ENCODE measurements at regions not wholly inside any gene's neighbourhood (a gene's known extent, or its start where the extent isn't known, plus 50 kb on each side); places are given as distances from the start of the nearest gene placed in this dataset.
A peak's percentile ranks its signal among the peaks of the same experiment; 100 is the strongest.

DNA sequence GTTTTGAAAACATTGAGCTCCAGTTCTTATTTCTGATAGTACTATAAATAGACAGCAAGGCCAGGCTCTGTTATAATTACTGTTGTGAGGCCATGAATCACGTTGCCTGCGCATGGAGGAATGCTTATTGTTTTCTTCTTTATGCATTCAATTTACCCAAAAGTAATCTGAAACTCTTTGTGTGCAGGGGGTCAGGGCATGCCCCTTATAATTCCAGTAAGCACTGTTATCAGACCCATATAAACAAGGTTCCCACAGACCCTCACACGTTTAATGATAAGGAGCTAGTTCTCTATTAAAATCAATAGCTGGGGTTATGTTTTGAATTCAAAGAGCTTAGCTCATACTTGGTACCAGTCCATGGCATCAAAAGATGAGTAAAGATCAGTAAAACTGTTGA, 174.8 kb upstream of the ARG1 start:
- FAIRE-seq = no peak
- CTCF ChIA-PET = interaction anchor here (0.9 to 1.5 kb wide), 2 partner anchors 9 to 15 kb away, joined by 3 to 4 read pairs; no protein-coding TSS in a partner anchor
- DNase-seq (ENCODE audit: low read depth in 1 of 2, low spot score in 1 of 2) = no peak
- Histone ChIP-seq H3K9me3 (0 out of 3 replicates have a peak, but pooled peaks cover 5% of the 10 kb centered on the region), H3K4me3 (no peak overlapping the region), H3K4me2 (no peak overlapping the region), H3K27ac (no peak overlapping the region), H3K4me1 (0 out of 3 replicates have a peak, but pooled peaks cover 4% of the 10 kb centered on the region)
- WGBS (ENCODE audit: missing lambda C conversion rate) = 56% methylated on average over 3 of the region's 3 CpGs
- TF ChIP-seq FOSB (CRISPR knock-in tag; IDR thresholded peaks at IDR 0.05) (no peak), FOXS1 (CRISPR knock-in tag; IDR thresholded peaks at IDR 0.05) (no peak), HOXB13 (CRISPR knock-in tag; IDR thresholded peaks at IDR 0.05; ENCODE audit: low read depth) (no peak)
- no peak for ATAC-seq
- POLR2A ChIA-PET = no interaction called here

- CTCF ChIA-PET = interaction anchor here (1.0 to 2.1 kb wide), 2 partner anchors 9 to 15 kb away, joined by 3 to 6 read pairs; no protein-coding TSS in a partner anchor
- TF ChIP-seq HOXB5 (CRISPR knock-in tag; IDR thresholded peaks at IDR 0.05) = no peak
- TF ChIP-seq HOXA7 (CRISPR knock-in tag; IDR thresholded peaks at IDR 0.05) = no peak
- no peak for TF ChIP-seq CHD4 (IDR thresholded peaks at IDR 0.05; ENCODE audit: borderline replicate concordance)
- TF ChIP-seq PHF8 (IDR thresholded peaks at IDR 0.05; ENCODE audit: borderline replicate concordance, low read depth) = no peak
- TF ChIP-seq RCOR1 (IDR thresholded peaks at IDR 0.05; ENCODE audit: low read depth, low read length) = no peak
- TF ChIP-seq NR3C1 (IDR thresholded peaks at IDR 0.05) = no peak
- TF ChIP-seq, protein P1, sequence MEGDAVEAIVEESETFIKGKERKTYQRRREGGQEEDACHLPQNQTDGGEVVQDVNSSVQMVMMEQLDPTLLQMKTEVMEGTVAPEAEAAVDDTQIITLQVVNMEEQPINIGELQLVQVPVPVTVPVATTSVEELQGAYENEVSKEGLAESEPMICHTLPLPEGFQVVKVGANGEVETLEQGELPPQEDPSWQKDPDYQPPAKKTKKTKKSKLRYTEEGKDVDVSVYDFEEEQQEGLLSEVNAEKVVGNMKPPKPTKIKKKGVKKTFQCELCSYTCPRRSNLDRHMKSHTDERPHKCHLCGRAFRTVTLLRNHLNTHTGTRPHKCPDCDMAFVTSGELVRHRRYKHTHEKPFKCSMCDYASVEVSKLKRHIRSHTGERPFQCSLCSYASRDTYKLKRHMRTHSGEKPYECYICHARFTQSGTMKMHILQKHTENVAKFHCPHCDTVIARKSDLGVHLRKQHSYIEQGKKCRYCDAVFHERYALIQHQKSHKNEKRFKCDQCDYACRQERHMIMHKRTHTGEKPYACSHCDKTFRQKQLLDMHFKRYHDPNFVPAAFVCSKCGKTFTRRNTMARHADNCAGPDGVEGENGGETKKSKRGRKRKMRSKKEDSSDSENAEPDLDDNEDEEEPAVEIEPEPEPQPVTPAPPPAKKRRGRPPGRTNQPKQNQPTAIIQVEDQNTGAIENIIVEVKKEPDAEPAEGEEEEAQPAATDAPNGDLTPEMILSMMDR (IDR thresholded peaks at IDR 0.05) = no peak
- no peak for TF ChIP-seq EHF (CRISPR knock-in tag; IDR thresholded peaks at IDR 0.05)
- no peak for TF ChIP-seq HOXB13 (CRISPR knock-in tag; IDR thresholded peaks at IDR 0.05; ENCODE audit: low read depth)
- no peak for TF ChIP-seq ZNF302 (CRISPR knock-in tag; IDR thresholded peaks at IDR 0.05)
- TF ChIP-seq MAFK (IDR thresholded peaks at IDR 0.05; ENCODE audit: partially characterized antibody) = no peak
- no peak for TF ChIP-seq TP53 (CRISPR knock-in tag; IDR thresholded peaks at IDR 0.05)
- TF ChIP-seq HDAC2 (IDR thresholded peaks at IDR 0.05) = no peak
- TF ChIP-seq HES2 (IDR thresholded peaks at IDR 0.05) = no peak
- TF ChIP-seq KDM5A (IDR thresholded peaks at IDR 0.05) = no peak
- TF ChIP-seq JUNB (IDR thresholded peaks at IDR 0.05) = no peak
- Histone ChIP-seq H3K4me1 (0 out of 3 replicates have a peak, but pooled peaks cover 4% of the 10 kb centered on the region), H3K27ac (peak overlapping the region; percentile 23 to 83; a peak in 4 of 6 replicates), H3K4me3 (no peak overlapping the region), H3K4me2 (no peak overlapping the region), H3K9me3 (0 out of 3 replicates have a peak, but pooled peaks cover 5% of the 10 kb centered on the region)
- POLR2A ChIA-PET = no interaction called here
- FAIRE-seq (no peak), ATAC-seq (no peak), DNase-seq (ENCODE audit: low read depth in 1 of 2, low spot score in 1 of 2) (no peak)
- 31% methylated on average over 3 of the region's 4 CpGs for WGBS (ENCODE audit: missing lambda C conversion rate)
These were observed 173.6 kb upstream of the ARG1 start for GRCh38 chr6:131399433-131399832.

- ATAC-seq (peak; percentile 84 to 85), DNase-seq (ENCODE audit: low read depth in 1 of 2, low spot score in 1 of 2) (peak; percentile 13 to 63), FAIRE-seq (no peak)
- 0 out of 3 replicates have a peak, but pooled peaks cover 4% of the 10 kb centered on the region for H3K4me1 ChIP-seq
- H3K9me3 ChIP-seq = 0 out of 3 replicates have a peak, but pooled peaks cover 5% of the 10 kb centered on the region
- 52% methylated on average over 1 of the region's 1 CpG for WGBS (ENCODE audit: missing lambda C conversion rate)
- H3K4me2 ChIP-seq = 0 out of 3 replicates have a peak overlapping the region, but pooled peaks have one; percentile 25
- no peak overlapping the region for H3K4me3 ChIP-seq
- H3K27ac ChIP-seq = peak overlapping the region; percentile 23 to 83; a peak in 4 of 6 replicates
- ChIA-PET CTCF (interaction anchor here (1.0 to 2.1 kb wide), 2 partner anchors 8 to 16 kb away, joined by 3 to 6 read pairs; no protein-coding TSS in a partner anchor), POLR2A (no interaction called here)
- TF ChIP-seq JUN (IDR thresholded peaks at IDR 0.05) = peak in 1 of 2 experiments; percentile 28; a peak in 1 of 5 replicates
- TF ChIP-seq, protein P2, sequence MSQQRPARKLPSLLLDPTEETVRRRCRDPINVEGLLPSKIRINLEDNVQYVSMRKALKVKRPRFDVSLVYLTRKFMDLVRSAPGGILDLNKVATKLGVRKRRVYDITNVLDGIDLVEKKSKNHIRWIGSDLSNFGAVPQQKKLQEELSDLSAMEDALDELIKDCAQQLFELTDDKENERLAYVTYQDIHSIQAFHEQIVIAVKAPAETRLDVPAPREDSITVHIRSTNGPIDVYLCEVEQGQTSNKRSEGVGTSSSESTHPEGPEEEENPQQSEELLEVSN (IDR thresholded peaks at IDR 0.05; ENCODE audit: borderline replicate concordance, low read depth) = no peak
- no peak for TF ChIP-seq PHF8 (IDR thresholded peaks at IDR 0.05; ENCODE audit: borderline replicate concordance, low read depth)
- TF ChIP-seq, protein P1 (IDR thresholded peaks at IDR 0.05) = no peak
- no peak for TF ChIP-seq EHF (CRISPR knock-in tag; IDR thresholded peaks at IDR 0.05)
- TF ChIP-seq ZSCAN20 (CRISPR knock-in tag; IDR thresholded peaks at IDR 0.05) = no peak
- TF ChIP-seq, protein P3, sequence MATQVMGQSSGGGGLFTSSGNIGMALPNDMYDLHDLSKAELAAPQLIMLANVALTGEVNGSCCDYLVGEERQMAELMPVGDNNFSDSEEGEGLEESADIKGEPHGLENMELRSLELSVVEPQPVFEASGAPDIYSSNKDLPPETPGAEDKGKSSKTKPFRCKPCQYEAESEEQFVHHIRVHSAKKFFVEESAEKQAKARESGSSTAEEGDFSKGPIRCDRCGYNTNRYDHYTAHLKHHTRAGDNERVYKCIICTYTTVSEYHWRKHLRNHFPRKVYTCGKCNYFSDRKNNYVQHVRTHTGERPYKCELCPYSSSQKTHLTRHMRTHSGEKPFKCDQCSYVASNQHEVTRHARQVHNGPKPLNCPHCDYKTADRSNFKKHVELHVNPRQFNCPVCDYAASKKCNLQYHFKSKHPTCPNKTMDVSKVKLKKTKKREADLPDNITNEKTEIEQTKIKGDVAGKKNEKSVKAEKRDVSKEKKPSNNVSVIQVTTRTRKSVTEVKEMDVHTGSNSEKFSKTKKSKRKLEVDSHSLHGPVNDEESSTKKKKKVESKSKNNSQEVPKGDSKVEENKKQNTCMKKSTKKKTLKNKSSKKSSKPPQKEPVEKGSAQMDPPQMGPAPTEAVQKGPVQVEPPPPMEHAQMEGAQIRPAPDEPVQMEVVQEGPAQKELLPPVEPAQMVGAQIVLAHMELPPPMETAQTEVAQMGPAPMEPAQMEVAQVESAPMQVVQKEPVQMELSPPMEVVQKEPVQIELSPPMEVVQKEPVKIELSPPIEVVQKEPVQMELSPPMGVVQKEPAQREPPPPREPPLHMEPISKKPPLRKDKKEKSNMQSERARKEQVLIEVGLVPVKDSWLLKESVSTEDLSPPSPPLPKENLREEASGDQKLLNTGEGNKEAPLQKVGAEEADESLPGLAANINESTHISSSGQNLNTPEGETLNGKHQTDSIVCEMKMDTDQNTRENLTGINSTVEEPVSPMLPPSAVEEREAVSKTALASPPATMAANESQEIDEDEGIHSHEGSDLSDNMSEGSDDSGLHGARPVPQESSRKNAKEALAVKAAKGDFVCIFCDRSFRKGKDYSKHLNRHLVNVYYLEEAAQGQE (IDR thresholded peaks at IDR 0.05) = no peak
- peak; percentile 30; the same call in 1 of the 2 replicates for TF ChIP-seq JUNB (IDR thresholded peaks at IDR 0.05)
- TF ChIP-seq KDM5A (IDR thresholded peaks at IDR 0.05) = no peak
- peak; percentile 81; the same call in 1 of the 2 replicates for TF ChIP-seq GATA3 (IDR thresholded peaks at IDR 0.05; ENCODE audit: borderline replicate concordance)
These were observed 172.8 kb upstream of the ARG1 start for GRCh38 chr6:131400054-131400778.

All from A549 (cell line).